Keratinocyte (primary cell): ENCODE measurements at regions not wholly inside any gene's neighbourhood (a gene's known extent, or its start where the extent isn't known, plus 50 kb on each side); places are given as distances from the start of the nearest gene placed in this dataset.

Source experiments
- DNase-seq: peaks from one replicate; pipeline ENCODE4 v3.0.0-alpha.2; 2011; ENCODE audit warnings: low read depth, missing footprints, low spot score
- FAIRE-seq: peaks from 2 replicates; lab custom pipeline; 2011; peaks lifted over from hg19 to GRCh38; lab: Jason Lieb, UNC
- H2AFZ ChIP-seq: 2 replicates; pipeline ENCODE4 v1.6.0; 2012; ENCODE audit warnings: low read length, control low read depth, inconsistent platforms; ENCODE audit not compliant: control insufficient read depth
- H3K27ac ChIP-seq: 2 replicates; pipeline ENCODE4 v1.5.1; 2011; ENCODE audit warnings: low read length; ENCODE audit not compliant: control insufficient read depth, insufficient read depth
- H3K27me3 ChIP-seq: 3 replicates; pipeline ENCODE4 v1.6.0; 2011; ENCODE audit warnings: low read length; ENCODE audit not compliant: control insufficient read depth, insufficient read depth; ENCODE audit errors: extremely low read depth
- H3K36me3 ChIP-seq, 2 experiments: 2 replicates in 1 of 2; 3 replicates in 1 of 2; pipeline ENCODE4 v1.5.1; 2011; ENCODE audit warnings: low read length in 2 of 2, mild to moderate bottlenecking in 1 of 2; ENCODE audit not compliant: control insufficient read depth in 2 of 2, insufficient read depth in 2 of 2; ENCODE audit errors: extremely low read depth in 1 of 2
- H3K4me1 ChIP-seq: 3 replicates; pipeline ENCODE4 v1.5.1; 2011; ENCODE audit warnings: low read length; ENCODE audit not compliant: control insufficient read depth, insufficient read depth; ENCODE audit errors: extremely low read depth
- H3K4me2 ChIP-seq: 3 replicates; pipeline ENCODE4 v1.6.0; 2011; ENCODE audit warnings: low read depth, low read length; ENCODE audit not compliant: control insufficient read depth, insufficient read depth; ENCODE audit errors: extremely low read depth
- H3K4me3 ChIP-seq, 3 experiments: fragments of 200-600 bp in 1 of 3; sonication (generic) in 1 of 3; 2 replicates in 2 of 3; 3 replicates in 1 of 3; pipeline ENCODE4 v1.5.1; 2011 to 2016; ENCODE audit warnings: low read length in 3 of 3, mild to moderate bottlenecking in 3 of 3, control low read depth in 2 of 3, inconsistent platforms in 1 of 3, low read depth in 1 of 3, mixed read lengths in 1 of 3, mixed run types in 1 of 3, moderate library complexity in 1 of 3; ENCODE audit not compliant: control insufficient read depth in 2 of 3, insufficient read depth in 2 of 3; ENCODE audit errors: extremely low read depth in 1 of 3
- H3K79me2 ChIP-seq: 2 replicates; pipeline ENCODE4 v1.6.0; 2012; ENCODE audit warnings: low read length; ENCODE audit not compliant: control insufficient read depth, insufficient read depth
- H3K9ac ChIP-seq: 3 replicates; pipeline ENCODE4 v1.6.0; 2011; ENCODE audit warnings: low read length; ENCODE audit not compliant: control insufficient read depth, insufficient read depth; ENCODE audit errors: extremely low read depth
- H3K9me1 ChIP-seq: 3 replicates; pipeline ENCODE4 v1.6.0; 2011; ENCODE audit warnings: low read length; ENCODE audit not compliant: control insufficient read depth, insufficient read depth; ENCODE audit errors: extremely low read depth
- H3K9me3 ChIP-seq: 2 replicates; pipeline ENCODE4 v1.5.1; 2012; ENCODE audit warnings: low read depth, low read length; ENCODE audit not compliant: control insufficient read depth
- H4K20me1 ChIP-seq: 3 replicates; pipeline ENCODE4 v1.6.0; 2011; ENCODE audit warnings: low read length; ENCODE audit not compliant: control insufficient read depth, insufficient read depth; ENCODE audit errors: extremely low read depth
- EZH2 ChIP-seq: IDR thresholded peaks from one replicate; pipeline ENCODE4 v1.6.1; 2012; ENCODE audit warnings: inconsistent platforms, mild to moderate bottlenecking, low read length, moderate library complexity
- dilution Hi-C: fragments of 300-500 bp; cut with MboI; formaldehyde crosslinking; loops from one replicate; pipeline ENCODE4 v1.7.0; 2020; ENCODE audit warnings: low sequenced_read_pairs; ENCODE audit not compliant: extremely low pct_ligation_motif_present
- TF ChIP-seq, protein P1 (sequence below), 3 experiments: IDR thresholded peaks in 1 of 3; conservative IDR thresholded peaks in 1 of 3; optimal IDR thresholded peaks in 1 of 3; 2 replicates in 2 of 3; 3 replicates in 1 of 3; pipeline versions ENCODE3 to v1.5.1; 2011; ENCODE audit warnings: low read length in 3 of 3, mild to moderate bottlenecking in 3 of 3, moderate library complexity in 2 of 3, control low read depth in 1 of 3, inconsistent platforms in 1 of 3; ENCODE audit not compliant: insufficient read depth in 2 of 3; ENCODE audit errors: extremely low read depth in 1 of 3

DNA sequence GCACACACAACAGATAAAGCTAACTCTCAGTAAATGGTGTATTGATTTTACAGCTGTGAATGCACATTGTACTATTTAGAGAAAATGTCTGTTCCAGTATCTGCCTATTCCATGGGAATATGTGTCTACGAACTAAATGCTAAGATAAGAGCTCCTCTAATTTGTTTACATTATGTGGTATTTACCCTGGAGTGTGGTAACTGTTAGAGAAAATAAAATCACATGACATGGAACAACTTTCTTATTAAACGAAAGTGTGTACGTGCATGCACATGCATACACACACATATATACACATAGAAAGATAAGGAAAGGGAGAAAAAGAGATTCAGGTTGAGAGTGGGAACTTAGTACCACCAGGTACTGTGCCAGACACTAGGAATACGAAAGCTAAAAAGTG lies 1151.7 kb upstream of the TENM4 start:
- Histone ChIP-seq H3K27ac (no peak overlapping the region), H3K79me2 (no peaks in the 10 kb centered on the region), H3K4me1 (peaks cover 28% of the 10 kb centered on the region), H3K9me3 (no peaks in the 10 kb centered on the region), H3K27me3 (no peaks in the 10 kb centered on the region), H3K4me3 (no peak overlapping the region), H3K36me3 (no peaks in the 10 kb centered on the region), H3K9me1 (no peaks in the 10 kb centered on the region), H2AFZ (no peak overlapping the region), H4K20me1 (no peaks in the 10 kb centered on the region), H3K9ac (no peak overlapping the region), H3K4me2 (no peak overlapping the region)
- dilution Hi-C loops = no loop called here
- no peak for DNase-seq
- TF ChIP-seq EZH2 = no peak
- TF ChIP-seq, protein P1, sequence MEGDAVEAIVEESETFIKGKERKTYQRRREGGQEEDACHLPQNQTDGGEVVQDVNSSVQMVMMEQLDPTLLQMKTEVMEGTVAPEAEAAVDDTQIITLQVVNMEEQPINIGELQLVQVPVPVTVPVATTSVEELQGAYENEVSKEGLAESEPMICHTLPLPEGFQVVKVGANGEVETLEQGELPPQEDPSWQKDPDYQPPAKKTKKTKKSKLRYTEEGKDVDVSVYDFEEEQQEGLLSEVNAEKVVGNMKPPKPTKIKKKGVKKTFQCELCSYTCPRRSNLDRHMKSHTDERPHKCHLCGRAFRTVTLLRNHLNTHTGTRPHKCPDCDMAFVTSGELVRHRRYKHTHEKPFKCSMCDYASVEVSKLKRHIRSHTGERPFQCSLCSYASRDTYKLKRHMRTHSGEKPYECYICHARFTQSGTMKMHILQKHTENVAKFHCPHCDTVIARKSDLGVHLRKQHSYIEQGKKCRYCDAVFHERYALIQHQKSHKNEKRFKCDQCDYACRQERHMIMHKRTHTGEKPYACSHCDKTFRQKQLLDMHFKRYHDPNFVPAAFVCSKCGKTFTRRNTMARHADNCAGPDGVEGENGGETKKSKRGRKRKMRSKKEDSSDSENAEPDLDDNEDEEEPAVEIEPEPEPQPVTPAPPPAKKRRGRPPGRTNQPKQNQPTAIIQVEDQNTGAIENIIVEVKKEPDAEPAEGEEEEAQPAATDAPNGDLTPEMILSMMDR (optimal IDR thresholded peaks at IDR 0.05 in 1 of 3, IDR thresholded peaks at IDR 0.05 in 1 of 3, conservative IDR thresholded peaks at IDR 0.05 in 1 of 3; ENCODE audit: extremely low read depth in 1 of 3, insufficient read depth in 2 of 3, low read length in 3 of 3) = no peak
- FAIRE-seq = no peak

GRCh38 chr11:80587906-80588305 lies 1147.1 kb upstream of the TENM4 start:
- no peak overlapping the region for H3K4me3 ChIP-seq
- H3K9me1 ChIP-seq = no peaks in the 10 kb centered on the region
- H3K4me2 ChIP-seq = no peak overlapping the region
- DNase-seq (no peak), FAIRE-seq (no peak)
- H4K20me1 ChIP-seq = no peaks in the 10 kb centered on the region
- H3K9ac ChIP-seq = no peak overlapping the region
- H3K36me3 ChIP-seq = no peaks in the 10 kb centered on the region
- no peaks in the 10 kb centered on the region for H3K27me3 ChIP-seq
- no peak overlapping the region for H2AFZ ChIP-seq
- H3K9me3 ChIP-seq = no peaks in the 10 kb centered on the region
- H3K4me1 ChIP-seq = no peaks in the 10 kb centered on the region
- TF ChIP-seq EZH2 = no peak
- TF ChIP-seq, protein P1 (optimal IDR thresholded peaks at IDR 0.05 in 1 of 3, IDR thresholded peaks at IDR 0.05 in 1 of 3, conservative IDR thresholded peaks at IDR 0.05 in 1 of 3; ENCODE audit: extremely low read depth in 1 of 3, insufficient read depth in 2 of 3, low read length in 3 of 3) = no peak
- dilution Hi-C loops = no loop called here
- H3K27ac ChIP-seq = no peak overlapping the region
- no peaks in the 10 kb centered on the region for H3K79me2 ChIP-seq
